Dendritic cell treated with granulocyte-macrophage colony-stimulating factor and Interleukin-4, amounts not matched to agents 40 ng/mL and 50 ng/mL, for 4 days (primary cell): ENCODE measurements at regions not wholly inside any gene's neighbourhood (a gene's known extent, or its start where the extent isn't known, plus 50 kb on each side); places are given as distances from the start of the nearest gene placed in this dataset.
"Not testable (repeated sequence)": the region's sequence is repeated elsewhere in the genome, so short reads cannot be mapped to it uniquely, and the experiment has no call there.

Experiments
- H3K27ac Mint-ChIP-seq: one replicate; pipeline ENCODE4 v1.8.0; 2022; ENCODE audit warnings: mild to moderate bottlenecking, mixed read lengths
- H3K27me3 Mint-ChIP-seq: one replicate; pipeline ENCODE4 v1.8.0; 2022; ENCODE audit warnings: mild to moderate bottlenecking, mixed read lengths
- H3K36me3 Mint-ChIP-seq: one replicate; pipeline ENCODE4 v1.8.0; 2022; ENCODE audit warnings: low read depth, mixed read lengths
- H3K4me1 Mint-ChIP-seq: one replicate; pipeline ENCODE4 v1.8.0; 2022; ENCODE audit warnings: low read depth, mixed read lengths
- H3K4me3 Mint-ChIP-seq: one replicate; pipeline ENCODE4 v1.8.0; 2022; ENCODE audit warnings: mild to moderate bottlenecking, moderate library complexity, mixed read lengths
- H3K9me3 Mint-ChIP-seq: one replicate; pipeline ENCODE4 v1.8.0; 2022; ENCODE audit warnings: mixed read lengths
- intact Hi-C: fragments of 100-400 bp; cut with micrococcal nuclease; formaldehyde crosslinking; loops from one replicate; pipeline ENCODE4 v1.15.0; 2022

- intact Hi-C loops = no loop called here
- no peak overlapping the region for H3K27ac Mint-ChIP-seq
- no peaks in the 10 kb centered on the region for H3K9me3 Mint-ChIP-seq
- H3K4me3 Mint-ChIP-seq = no peak overlapping the region
- no peaks in the 10 kb centered on the region for H3K27me3 Mint-ChIP-seq
- H3K36me3 Mint-ChIP-seq = no peaks in the 10 kb centered on the region
- no peaks in the 10 kb centered on the region for H3K4me1 Mint-ChIP-seq
Measured at GRCh38 chr5:118441034-118441433, 547.3 kb downstream of the DTWD2 start.

- intact Hi-C loops = no loop called here
- no peaks in the 10 kb centered on the region for H3K36me3 Mint-ChIP-seq
- H3K27me3 Mint-ChIP-seq = no peaks in the 10 kb centered on the region
- H3K27ac Mint-ChIP-seq = no peak overlapping the region
- H3K4me3 Mint-ChIP-seq = no peak overlapping the region
- no peaks in the 10 kb centered on the region for H3K9me3 Mint-ChIP-seq
- no peaks in the 10 kb centered on the region for H3K4me1 Mint-ChIP-seq
Measured at GRCh38 chr5:118440496-118440895, 547.9 kb downstream of the DTWD2 start.

GRCh38 chr5:118439831-118440230, 548.5 kb downstream of the DTWD2 start:
- no peaks in the 10 kb centered on the region for H3K4me1 Mint-ChIP-seq
- H3K27me3 Mint-ChIP-seq = no peaks in the 10 kb centered on the region
- intact Hi-C loops = no loop called here
- no peaks in the 10 kb centered on the region for H3K9me3 Mint-ChIP-seq
- H3K36me3 Mint-ChIP-seq = no peaks in the 10 kb centered on the region
- H3K4me3 Mint-ChIP-seq = no peak overlapping the region
- H3K27ac Mint-ChIP-seq = no peak overlapping the region

- H3K9me3 Mint-ChIP-seq = no peaks in the 10 kb centered on the region
- no peaks in the 10 kb centered on the region for H3K36me3 Mint-ChIP-seq
- H3K27ac Mint-ChIP-seq = no peak overlapping the region
- no peaks in the 10 kb centered on the region for H3K4me1 Mint-ChIP-seq
- intact Hi-C loops = no loop called here
- no peak overlapping the region for H3K4me3 Mint-ChIP-seq
- H3K27me3 Mint-ChIP-seq = no peaks in the 10 kb centered on the region
Measured at GRCh38 chr5:118435131-118435530, 553.2 kb downstream of the DTWD2 start.

GRCh38 chr5:118434522-118434921, 553.8 kb downstream of the DTWD2 start:
- Mint-ChIP-seq H3K27ac (no peak overlapping the region), H3K36me3 (no peaks in the 10 kb centered on the region), H3K27me3 (no peaks in the 10 kb centered on the region), H3K4me3 (no peak overlapping the region), H3K9me3 (no peaks in the 10 kb centered on the region), H3K4me1 (no peaks in the 10 kb centered on the region)
- intact Hi-C loops = no loop called here

GRCh38 chr5:118430076-118430475, 558.3 kb downstream of the DTWD2 start:
- Mint-ChIP-seq H3K27me3 (no peaks in the 10 kb centered on the region), H3K4me3 (no peak overlapping the region), H3K9me3 (no peaks in the 10 kb centered on the region), H3K36me3 (no peaks in the 10 kb centered on the region), H3K27ac (no peak overlapping the region), H3K4me1 (no peaks in the 10 kb centered on the region)
- intact Hi-C loops = no loop called here

GRCh38 chr5:118407958-118408357, 580.4 kb downstream of the DTWD2 start:
- intact Hi-C loops = no loop called here
- H3K27me3 Mint-ChIP-seq = no peaks in the 10 kb centered on the region

GRCh38 chr5:118405650-118406061, 582.7 kb downstream of the DTWD2 start:
- intact Hi-C loops = no loop called here
- Mint-ChIP-seq H3K27me3 (no peaks in the 10 kb centered on the region), H3K9me3 (peaks cover 52% of the 10 kb centered on the region), H3K36me3 (no peaks in the 10 kb centered on the region), H3K4me1 (no peaks in the 10 kb centered on the region), H3K4me3 (no peak overlapping the region), H3K27ac (no peak overlapping the region)

More at GRCh38 chr5:118407958-118408357, 580.4 kb downstream of the DTWD2 start:
- H3K4me1 Mint-ChIP-seq = no peaks in the 10 kb centered on the region
- no peaks in the 10 kb centered on the region for H3K36me3 Mint-ChIP-seq
- peaks cover 52% of the 10 kb centered on the region for H3K9me3 Mint-ChIP-seq
- no peak overlapping the region for H3K27ac Mint-ChIP-seq
- no peak overlapping the region for H3K4me3 Mint-ChIP-seq

GRCh38 chr5:118397236-118397635, 591.1 kb downstream of the DTWD2 start:
- no peaks in the 10 kb centered on the region for H3K36me3 Mint-ChIP-seq
- no peaks in the 10 kb centered on the region for H3K27me3 Mint-ChIP-seq
- H3K27ac Mint-ChIP-seq = no peak overlapping the region
- H3K4me3 Mint-ChIP-seq = no peak overlapping the region
- H3K4me1 Mint-ChIP-seq = no peaks in the 10 kb centered on the region
- H3K9me3 Mint-ChIP-seq = peaks cover 8% of the 10 kb centered on the region
- intact Hi-C loops = no loop called here

GRCh38 chr5:118392491-118392890, 595.9 kb downstream of the DTWD2 start:
- H3K36me3 Mint-ChIP-seq = no peaks in the 10 kb centered on the region
- intact Hi-C loops = no loop called here
- H3K4me1 Mint-ChIP-seq = no peaks in the 10 kb centered on the region
- no peak overlapping the region for H3K27ac Mint-ChIP-seq
- peaks cover 10% of the 10 kb centered on the region for H3K9me3 Mint-ChIP-seq
- no peaks in the 10 kb centered on the region for H3K27me3 Mint-ChIP-seq
- H3K4me3 Mint-ChIP-seq = no peak overlapping the region

- H3K4me3 Mint-ChIP-seq, intact Hi-C loops, H3K4me1 Mint-ChIP-seq, H3K27me3 Mint-ChIP-seq, H3K36me3 Mint-ChIP-seq, H3K27ac Mint-ChIP-seq: not testable (repeated sequence)
- peaks cover 42% of the 10 kb centered on the region for H3K9me3 Mint-ChIP-seq
Measured at GRCh38 chr5:118382931-118383330, 605.4 kb downstream of the DTWD2 start.

- peaks cover 31% of the 10 kb centered on the region for H3K9me3 Mint-ChIP-seq
- intact Hi-C loops = no loop called here
- no peak overlapping the region for H3K4me3 Mint-ChIP-seq
- no peaks in the 10 kb centered on the region for H3K36me3 Mint-ChIP-seq
- H3K4me1 Mint-ChIP-seq = no peaks in the 10 kb centered on the region
- H3K27ac Mint-ChIP-seq = no peak overlapping the region
- H3K27me3 Mint-ChIP-seq = no peaks in the 10 kb centered on the region
Measured at GRCh38 chr5:118379470-118379869, 608.9 kb downstream of the DTWD2 start.

GRCh38 chr5:118378959-118379358, 609.4 kb downstream of the DTWD2 start:
- H3K9me3 Mint-ChIP-seq = peaks cover 25% of the 10 kb centered on the region
- intact Hi-C loops = no loop called here
- H3K36me3 Mint-ChIP-seq = no peaks in the 10 kb centered on the region
- H3K4me3 Mint-ChIP-seq = no peak overlapping the region
- no peak overlapping the region for H3K27ac Mint-ChIP-seq
- H3K4me1 Mint-ChIP-seq = no peaks in the 10 kb centered on the region
- no peaks in the 10 kb centered on the region for H3K27me3 Mint-ChIP-seq

GRCh38 chr5:118377420-118377819, 610.9 kb downstream of the DTWD2 start:
- H3K36me3 Mint-ChIP-seq = no peaks in the 10 kb centered on the region
- H3K27me3 Mint-ChIP-seq = no peaks in the 10 kb centered on the region
- H3K4me3 Mint-ChIP-seq = no peak overlapping the region
- peaks cover 10% of the 10 kb centered on the region for H3K9me3 Mint-ChIP-seq
- intact Hi-C loops = no loop called here
- no peaks in the 10 kb centered on the region for H3K4me1 Mint-ChIP-seq
- H3K27ac Mint-ChIP-seq = no peak overlapping the region

- intact Hi-C loops = no loop called here
- H3K4me3 Mint-ChIP-seq = no peak overlapping the region
- H3K27ac Mint-ChIP-seq = no peak overlapping the region
- H3K27me3 Mint-ChIP-seq = no peaks in the 10 kb centered on the region
- no peaks in the 10 kb centered on the region for H3K4me1 Mint-ChIP-seq
- no peaks in the 10 kb centered on the region for H3K36me3 Mint-ChIP-seq
- H3K9me3 Mint-ChIP-seq = no peaks in the 10 kb centered on the region
Measured at GRCh38 chr5:118371973-118372831, 616.1 kb downstream of the DTWD2 start.
